GM10266 (cell line): ENCODE measurements at regions not wholly inside any gene's neighbourhood (a gene's known extent, or its start where the extent isn't known, plus 50 kb on each side); places are given as distances from the start of the nearest gene placed in this dataset.

Experiments used
- DNase-seq: peaks from one replicate; pipeline ENCODE4 v3.0.0; 2012; ENCODE audit errors: extremely low spot score
- CTCF ChIP-seq: IDR thresholded peaks from 2 replicates; pipeline ENCODE4 v1.5.1; 2012; ENCODE audit warnings: mild to moderate bottlenecking, low read depth; ENCODE audit not compliant: control insufficient read depth, insufficient read depth; ENCODE audit errors: missing control alignments

DNA sequence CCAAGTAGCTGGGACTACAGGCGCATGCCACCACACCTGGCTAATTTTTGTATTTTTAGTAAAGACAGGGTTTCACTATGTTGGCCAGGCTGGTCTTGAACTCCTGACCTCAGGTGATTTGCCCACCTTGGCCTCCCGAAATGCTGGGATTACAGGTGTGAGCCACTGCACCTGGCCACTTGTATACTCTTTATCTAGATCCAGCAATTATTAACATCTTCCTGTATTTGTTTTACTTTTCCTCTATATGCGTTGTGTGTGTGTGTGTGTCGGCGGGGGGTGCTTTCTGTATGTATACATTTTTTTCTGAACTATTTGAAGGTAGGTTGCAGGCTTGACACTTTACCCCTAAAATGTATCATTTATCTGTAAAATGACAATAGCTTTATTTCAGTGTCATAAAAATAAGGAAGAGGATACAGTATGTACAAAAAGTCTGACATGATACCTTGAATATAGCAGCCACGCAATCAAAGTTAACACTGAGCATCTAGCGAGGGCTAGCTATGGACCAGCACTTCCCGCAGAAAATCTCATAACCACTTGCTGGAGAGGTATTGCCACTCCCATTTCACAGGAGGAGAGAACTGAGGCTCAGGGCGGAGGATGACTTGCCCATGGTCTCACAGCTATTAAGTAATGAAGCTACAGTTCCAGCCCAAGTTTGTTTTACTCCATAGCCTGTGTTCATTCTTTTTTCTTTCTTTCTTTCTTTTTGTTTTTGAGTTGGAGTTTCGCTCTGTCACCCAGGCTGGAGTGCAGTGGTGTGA, 251.3 kb downstream of the MYCN start:
- DNase-seq, result no peak
- no peak for TF ChIP-seq CTCF

GRCh38 chr2:16190446-16191270, 250.3 kb downstream of the MYCN start:
- no peak for DNase-seq
- TF ChIP-seq CTCF, result no peak

GRCh38 chr2:16189836-16190160, 249.4 kb downstream of the MYCN start:
- DNase-seq, result no peak
- TF ChIP-seq CTCF, result no peak

DNA sequence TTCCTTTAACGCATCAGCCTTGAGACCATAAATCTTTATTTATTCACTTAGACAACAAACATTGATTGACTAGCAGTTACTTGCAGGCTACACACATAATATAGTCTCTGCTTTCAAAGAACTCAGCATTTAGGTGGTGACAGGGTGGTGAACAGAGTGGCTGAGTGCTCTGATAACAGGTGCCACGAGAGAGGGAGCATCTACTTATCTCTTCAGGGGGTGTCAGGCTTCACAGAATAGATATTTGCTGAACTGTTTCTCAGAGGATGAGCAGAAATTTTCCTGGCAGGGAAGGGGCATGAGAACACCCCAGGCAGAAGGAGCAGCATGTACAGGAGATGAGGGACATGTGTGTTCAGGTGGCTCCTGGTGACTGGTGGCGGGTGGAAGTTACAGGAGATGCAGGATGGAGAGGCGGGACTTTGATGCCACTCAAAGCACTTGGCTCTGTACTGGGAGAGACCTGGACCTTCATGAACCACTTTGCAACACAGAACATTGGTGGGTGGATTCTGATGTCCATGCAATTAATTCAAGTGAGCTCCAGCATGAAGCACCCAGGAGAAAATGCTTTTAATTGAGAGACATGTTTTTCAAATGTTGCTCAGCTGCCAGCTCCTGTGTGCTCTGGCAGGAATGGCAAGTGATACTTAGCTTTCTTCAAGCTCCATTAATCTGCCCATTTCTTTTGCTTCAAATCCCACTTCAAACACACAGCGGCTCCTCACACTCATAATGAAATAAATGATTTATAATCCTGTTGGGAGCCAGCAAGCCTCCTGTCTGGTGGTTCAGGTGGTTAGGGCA, 248.9 kb downstream of the MYCN start:
- no peak for DNase-seq
- no peak for TF ChIP-seq CTCF

GRCh38 chr2:16188261-16188890, 248.0 kb downstream of the MYCN start:
- no peak for TF ChIP-seq CTCF
- no peak for DNase-seq

GRCh38 chr2:16187482-16187817, 247.1 kb downstream of the MYCN start:
- no peak for TF ChIP-seq CTCF
- DNase-seq, result no peak
